Caco-2 (cell line): ENCODE measurements at regions not wholly inside any gene's neighbourhood (a gene's known extent, or its start where the extent isn't known, plus 50 kb on each side); places are given as distances from the start of the nearest gene placed in this dataset.

ENCODE experiments used
- BruUV-seq: library from RNA; stranded (reverse); fragments of 400-500 nt; replicated peaks from 2 replicates; lab custom pipeline; 2021; lab: Mats Ljungman, UMichigan
- CTCF ChIA-PET: fragments of 300-600 bp; sonication (Branson Sonifier 250); formaldehyde crosslinking; loops from one replicate; lab custom pipeline; 2022; ENCODE audit warnings: antibody characterized with exemption; lab: Charles Lee
- POLR2A ChIA-PET: fragments of 300-600 bp; sonication (Branson Sonifier 250); formaldehyde crosslinking; loops from one replicate; lab custom pipeline; 2022; ENCODE audit warnings: antibody characterized with exemption; lab: Charles Lee
- DNase-seq, 2 experiments: peaks; one replicate each; pipeline versions ENCODE4 v3.0.0 to v3.0.0-alpha.2; 2020 to 2022
- H3K27me3 ChIP-seq: replicated peaks from 2 replicates; pipeline ENCODE4 v1.6.0; 2011; ENCODE audit warnings: low read length; ENCODE audit not compliant: control insufficient read depth, insufficient read depth
- H3K36me3 ChIP-seq: 2 replicates; pipeline ENCODE4 v1.5.1; 2011; ENCODE audit warnings: low read length; ENCODE audit not compliant: control insufficient read depth, insufficient read depth
- H3K4me1 ChIP-seq: fragments of 250-450 bp; sonication (Bioruptor Pico); 2 replicates; pipeline ENCODE4 v1.5.1; 2020; ENCODE audit warnings: mild to moderate bottlenecking
- H3K4me3 ChIP-seq: 2 replicates; pipeline ENCODE4 v1.5.1; 2011; ENCODE audit warnings: low read depth, mild to moderate bottlenecking, control low read depth, low read length
- H3K9me3 ChIP-seq: fragments of 250-450 bp; sonication (Bioruptor Pico); 2 replicates; pipeline ENCODE4 v1.5.1; 2020; ENCODE audit warnings: mild to moderate bottlenecking, moderate library complexity
- H3K27ac Mint-ChIP-seq: one replicate; pipeline ENCODE4 v1.8.0; 2022; ENCODE audit warnings: mixed read lengths; ENCODE audit not compliant: unreplicated experiment
- H3K27me3 Mint-ChIP-seq: one replicate; pipeline ENCODE4 v1.8.0; 2022; ENCODE audit warnings: mixed read lengths; ENCODE audit not compliant: insufficient read depth, unreplicated experiment
- H3K36me3 Mint-ChIP-seq: one replicate; pipeline ENCODE4 v1.8.0; 2022; ENCODE audit warnings: mild to moderate bottlenecking, mixed read lengths; ENCODE audit not compliant: insufficient read depth, unreplicated experiment
- H3K4me1 Mint-ChIP-seq: one replicate; pipeline ENCODE4 v1.8.0; 2022; ENCODE audit warnings: low read depth, mixed read lengths; ENCODE audit not compliant: unreplicated experiment
- H3K4me3 Mint-ChIP-seq: one replicate; pipeline ENCODE4 v1.8.0; 2022; ENCODE audit warnings: mild to moderate bottlenecking, moderate library complexity, mixed read lengths; ENCODE audit not compliant: unreplicated experiment
- H3K9me3 Mint-ChIP-seq: one replicate; pipeline ENCODE4 v1.8.0; 2022; ENCODE audit warnings: mixed read lengths; ENCODE audit not compliant: unreplicated experiment
- CTCF ChIP-seq, 2 experiments: fragments of 200-600 bp in 1 of 2; IDR thresholded peaks; 1 replicate in 1 of 2; 2 replicates in 1 of 2; pipeline versions ENCODE4 v1.5.1 to v1.8.0; 2011 to 2022; ENCODE audit warnings: antibody characterized with exemption in 1 of 2, control low read depth in 1 of 2, inconsistent platforms in 1 of 2, low read depth in 1 of 2, low read length in 1 of 2, mild to moderate bottlenecking in 1 of 2, moderate library complexity in 1 of 2; ENCODE audit not compliant: insufficient read depth in 1 of 2, severe bottlenecking in 1 of 2, unreplicated experiment in 1 of 2
- intact Hi-C: fragments of 100-400 bp; cut with micrococcal nuclease; formaldehyde crosslinking; loops from one replicate; pipeline ENCODE4 v1.10.0; 2022; ENCODE audit not compliant: unreplicated experiment

GRCh38 chr1:228927421-228927820 is 192.1 kb downstream of the RHOU start:
- H3K4me1 Mint-ChIP-seq: peaks cover 18% of the 10 kb centered on the region
- peak overlapping the region; percentile 16 for H3K27ac Mint-ChIP-seq
- Histone ChIP-seq H3K4me3 (no peak overlapping the region), H3K27me3 (no peaks in the 10 kb centered on the region), H3K9me3 (no peaks in the 10 kb centered on the region), H3K4me1 (peaks cover 21% of the 10 kb centered on the region; the same call in 1 of the 2 replicates), H3K36me3 (no peaks in the 10 kb centered on the region)
- no peak overlapping the region for H3K4me3 Mint-ChIP-seq
- no TSS peak for BruUV-seq
- no peak for TF ChIP-seq CTCF (IDR thresholded peaks at IDR 0.05; ENCODE audit: insufficient read depth in 1 of 2, low read depth in 1 of 2, low read length in 1 of 2, severe bottlenecking in 1 of 2, unreplicated experiment in 1 of 2)
- CTCF ChIA-PET: no interaction called here
- no peak for DNase-seq
- no peaks in the 10 kb centered on the region for H3K27me3 Mint-ChIP-seq
- intact Hi-C loops: no loop called here
- H3K9me3 Mint-ChIP-seq: peaks cover 40% of the 10 kb centered on the region
- peaks cover 6% of the 10 kb centered on the region for H3K36me3 Mint-ChIP-seq
- POLR2A ChIA-PET: no interaction called here

- Mint-ChIP-seq H3K36me3 (peaks cover 6% of the 10 kb centered on the region), H3K4me1 (peaks cover 18% of the 10 kb centered on the region), H3K27ac (no peak overlapping the region), H3K9me3 (peaks cover 40% of the 10 kb centered on the region), H3K4me3 (no peak overlapping the region), H3K27me3 (no peaks in the 10 kb centered on the region)
- H3K4me1 ChIP-seq: peaks cover 23% of the 10 kb centered on the region
- H3K4me3 ChIP-seq: no peak overlapping the region
- no peaks in the 10 kb centered on the region for H3K9me3 ChIP-seq
- DNase-seq: no peak
- no TSS peak for BruUV-seq
- intact Hi-C loops: no loop called here
- no peak for TF ChIP-seq CTCF (IDR thresholded peaks at IDR 0.05; ENCODE audit: insufficient read depth in 1 of 2, low read depth in 1 of 2, low read length in 1 of 2, severe bottlenecking in 1 of 2, unreplicated experiment in 1 of 2)
- no peaks in the 10 kb centered on the region for H3K36me3 ChIP-seq
- POLR2A ChIA-PET: no interaction called here
- no peaks in the 10 kb centered on the region for H3K27me3 ChIP-seq
- CTCF ChIA-PET: no interaction called here
Observed at GRCh38 chr1:228927946-228928898, 192.9 kb downstream of the RHOU start.

GRCh38 chr1:228929476-228930027 is 194.3 kb downstream of the RHOU start:
- BruUV-seq: no TSS peak
- peak overlapping the region; percentile 77 for H3K27ac Mint-ChIP-seq
- H3K36me3 Mint-ChIP-seq: peaks cover 6% of the 10 kb centered on the region
- POLR2A ChIA-PET: no interaction called here
- peaks cover 38% of the 10 kb centered on the region for H3K9me3 Mint-ChIP-seq
- intact Hi-C loops: no loop called here
- H3K27me3 Mint-ChIP-seq: no peaks in the 10 kb centered on the region
- H3K9me3 ChIP-seq: no peaks in the 10 kb centered on the region
- no peak for TF ChIP-seq CTCF (IDR thresholded peaks at IDR 0.05; ENCODE audit: insufficient read depth in 1 of 2, low read depth in 1 of 2, low read length in 1 of 2, severe bottlenecking in 1 of 2, unreplicated experiment in 1 of 2)
- CTCF ChIA-PET: interaction anchor here (0.6 kb wide), 1 partner anchor 34 kb away, joined by 4 read pairs; no protein-coding TSS in a partner anchor
- H3K27me3 ChIP-seq: no peaks in the 10 kb centered on the region
- no peak overlapping the region for H3K4me3 ChIP-seq
- H3K4me1 ChIP-seq: peaks cover 36% of the 10 kb centered on the region
- DNase-seq: no peak
- H3K4me3 Mint-ChIP-seq: no peak overlapping the region
- H3K4me1 Mint-ChIP-seq: peaks cover 24% of the 10 kb centered on the region
- no peaks in the 10 kb centered on the region for H3K36me3 ChIP-seq
